ENCODE measurements at regions not wholly inside any gene's neighbourhood (a gene's known extent, or its start where the extent isn't known, plus 50 kb on each side); places are given as distances from the start of the nearest gene placed in this dataset.

GRCh38 chr4:73329300-73329699 lies 70.7 kb upstream of the ANKRD17 start:
- TF ChIP-seq CTCF (IDR thresholded peaks at IDR 0.05): no peak
- no peak for TF ChIP-seq POLR2AphosphoS5 (IDR thresholded peaks at IDR 0.05)
- TF ChIP-seq POLR2A (IDR thresholded peaks at IDR 0.05; ENCODE audit: low read depth): no peak
- no peak for TF ChIP-seq EP300 (IDR thresholded peaks at IDR 0.05)
